Upper lobe of left lung (tissue), 6 donors: ENCODE measurements at regions not wholly inside any gene's neighbourhood (a gene's known extent, or its start where the extent isn't known, plus 50 kb on each side); places are given as distances from the start of the nearest gene placed in this dataset.

ENCODE experiments used
- ATAC-seq, 2 donors: fragments of 200-7000 bp; cut with Tn5 transposase; one replicate each; pipeline ENCODE4 v1.9.1; 2022; ENCODE audit warnings: mild to moderate bottlenecking in 2 of 2, moderate library complexity in 2 of 2; ENCODE audit not compliant: low FRiP score in 2 of 2
- DNase-seq, 2 donors: peaks; one replicate each; pipeline ENCODE4 v3.0.0-alpha.2; 2019 to 2020
- H3K27ac ChIP-seq, 4 donors: fragments of 200-600 bp; sonication (generic); one replicate each; pipeline ENCODE4 v1.5.1; 2016 to 2019
- H3K27me3 ChIP-seq, 4 donors: fragments of 200-600 bp; sonication (generic); one replicate each; pipeline ENCODE4 v1.5.1; 2017 to 2019
- H3K36me3 ChIP-seq, 4 donors: fragments of 200-600 bp; sonication (generic); one replicate each; pipeline ENCODE4 v1.5.1; 2016 to 2019
- H3K4me1 ChIP-seq, 4 donors: fragments of 200-600 bp; sonication (generic); one replicate each; pipeline ENCODE4 v1.5.1; 2018 to 2019
- H3K4me3 ChIP-seq, 4 donors: fragments of 200-600 bp; sonication (generic); one replicate each; pipeline ENCODE4 v1.5.1; 2017 to 2019; ENCODE audit warnings: mild to moderate bottlenecking in 2 of 4, moderate library complexity in 1 of 4
- H3K9me3 ChIP-seq, 4 donors: fragments of 200-600 bp; sonication (generic); one replicate each; pipeline ENCODE4 v1.5.1; 2018 to 2019
- EP300 ChIP-seq, 4 donors: sonication (generic); formaldehyde crosslinking; IDR thresholded peaks; one replicate each; pipeline ENCODE4 v1.5.1; 2017; ENCODE audit warnings: antibody characterized with exemption in 4 of 4, control low read depth in 2 of 4
- POLR2A ChIP-seq, 4 donors: fragments of 450-650 bp; IDR thresholded peaks; one replicate each; pipeline ENCODE4 v1.5.1; 2016 to 2017; ENCODE audit warnings: antibody characterized with exemption in 4 of 4, mild to moderate bottlenecking in 2 of 4
- POLR2AphosphoS5 ChIP-seq, 2 donors: sonication (generic); formaldehyde crosslinking; IDR thresholded peaks; one replicate each; pipeline ENCODE4 v1.5.1; 2017; ENCODE audit warnings: antibody characterized with exemption in 2 of 2
- WGBS, 2 donors: methylation state at CpG; one replicate each; pipeline ENCODE4 v1.1.5; 2017 to 2018; 5-methylcytosine and 5-hydroxymethylcytosine counted together
- TF ChIP-seq, protein P1 (sequence below), 6 experiments: fragments of 450-650 bp in 4 of 6; fragments of 200-600 bp in 2 of 6; sonication (generic) in 2 of 6; IDR thresholded peaks; one replicate each; pipeline ENCODE4 v1.5.1; 2016 to 2019; ENCODE audit warnings: antibody characterized with exemption in 6 of 6
- donor health status: DM: no; HTN: no; CAD: no; lungs with moderate emphysema.
- donor health status: DM: no; HTN: yes; CAD: no; lungs with severe emphysema.

- H3K27me3 ChIP-seq: no peaks in the 10 kb centered on the region
- no peaks in the 10 kb centered on the region for H3K4me1 ChIP-seq
- TF ChIP-seq POLR2AphosphoS5 (IDR thresholded peaks at IDR 0.05) (no peak), POLR2A (IDR thresholded peaks at IDR 0.05) (no peak), EP300 (IDR thresholded peaks at IDR 0.05) (no peak)
- TF ChIP-seq, protein P1, sequence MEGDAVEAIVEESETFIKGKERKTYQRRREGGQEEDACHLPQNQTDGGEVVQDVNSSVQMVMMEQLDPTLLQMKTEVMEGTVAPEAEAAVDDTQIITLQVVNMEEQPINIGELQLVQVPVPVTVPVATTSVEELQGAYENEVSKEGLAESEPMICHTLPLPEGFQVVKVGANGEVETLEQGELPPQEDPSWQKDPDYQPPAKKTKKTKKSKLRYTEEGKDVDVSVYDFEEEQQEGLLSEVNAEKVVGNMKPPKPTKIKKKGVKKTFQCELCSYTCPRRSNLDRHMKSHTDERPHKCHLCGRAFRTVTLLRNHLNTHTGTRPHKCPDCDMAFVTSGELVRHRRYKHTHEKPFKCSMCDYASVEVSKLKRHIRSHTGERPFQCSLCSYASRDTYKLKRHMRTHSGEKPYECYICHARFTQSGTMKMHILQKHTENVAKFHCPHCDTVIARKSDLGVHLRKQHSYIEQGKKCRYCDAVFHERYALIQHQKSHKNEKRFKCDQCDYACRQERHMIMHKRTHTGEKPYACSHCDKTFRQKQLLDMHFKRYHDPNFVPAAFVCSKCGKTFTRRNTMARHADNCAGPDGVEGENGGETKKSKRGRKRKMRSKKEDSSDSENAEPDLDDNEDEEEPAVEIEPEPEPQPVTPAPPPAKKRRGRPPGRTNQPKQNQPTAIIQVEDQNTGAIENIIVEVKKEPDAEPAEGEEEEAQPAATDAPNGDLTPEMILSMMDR (IDR thresholded peaks at IDR 0.05): no peak
- WGBS, 2 donors: 57 to 63% methylated on average over 2 of the region's 2 CpGs
- H3K27ac ChIP-seq: no peak overlapping the region
- H3K9me3 ChIP-seq: no peaks in the 10 kb centered on the region
- no peaks in the 10 kb centered on the region for H3K36me3 ChIP-seq
- ATAC-seq: no peak
- no peak for DNase-seq
- H3K4me3 ChIP-seq: no peak overlapping the region
These were observed 152.1 kb upstream of the SLC24A2 start for GRCh38 chr9:19940811-19941535.

DNA sequence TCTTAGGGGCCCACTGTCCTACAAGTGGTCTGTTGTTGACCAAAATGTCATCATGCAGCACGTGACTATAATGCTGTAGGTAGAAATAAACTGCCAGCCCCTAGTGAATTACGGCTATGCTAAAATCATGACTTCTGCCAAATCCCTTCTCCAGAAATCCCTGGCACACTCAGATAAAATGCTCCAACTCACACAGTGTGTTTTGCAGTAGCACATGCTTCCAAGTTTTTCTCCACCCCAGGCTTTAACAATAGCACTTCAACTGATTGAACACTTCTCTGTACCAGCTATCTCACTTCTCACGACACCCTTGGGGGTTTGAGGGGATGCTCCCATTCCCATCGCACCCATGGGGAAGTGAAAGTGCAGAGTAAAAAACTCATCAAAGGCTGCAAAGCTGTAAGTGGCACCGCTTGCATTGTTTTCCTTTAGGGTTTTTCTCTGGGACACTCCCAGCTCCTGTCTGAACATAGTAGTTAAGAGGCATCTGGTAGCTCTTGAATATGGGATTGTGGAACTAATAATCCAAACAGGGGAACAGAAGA lies 151.0 kb upstream of the SLC24A2 start:
- Histone ChIP-seq H3K9me3 (no peaks in the 10 kb centered on the region), H3K27me3 (no peaks in the 10 kb centered on the region), H3K27ac (no peak overlapping the region), H3K4me1 (peaks cover 0 to 3% (median 1%) of the 10 kb centered on the region in 4 donors), H3K36me3 (no peaks in the 10 kb centered on the region), H3K4me3 (no peak overlapping the region)
- ATAC-seq (no peak), DNase-seq (no peak)
- TF ChIP-seq POLR2A (IDR thresholded peaks at IDR 0.05) (no peak), EP300 (IDR thresholded peaks at IDR 0.05) (no peak), POLR2AphosphoS5 (IDR thresholded peaks at IDR 0.05) (no peak)
- TF ChIP-seq, protein P1 (IDR thresholded peaks at IDR 0.05): no peak
- whole genome bisulfite sequencing, 2 donors: 67 to 83% methylated on average over 5 of the region's 5 CpGs

GRCh38 chr9:19938990-19939733 lies 150.3 kb upstream of the SLC24A2 start:
- Histone ChIP-seq H3K9me3 (no peaks in the 10 kb centered on the region), H3K36me3 (no peaks in the 10 kb centered on the region), H3K4me3 (no peak overlapping the region), H3K27ac (no peak overlapping the region), H3K4me1 (peaks cover 0 to 10% (median 6%) of the 10 kb centered on the region in 4 donors), H3K27me3 (no peaks in the 10 kb centered on the region)
- DNase-seq (no peak), ATAC-seq (no peak)
- no peak for TF ChIP-seq POLR2AphosphoS5 (IDR thresholded peaks at IDR 0.05)
- no peak for TF ChIP-seq POLR2A (IDR thresholded peaks at IDR 0.05)
- TF ChIP-seq EP300 (IDR thresholded peaks at IDR 0.05): no peak
- TF ChIP-seq, protein P1 (IDR thresholded peaks at IDR 0.05): no peak
- WGBS, 2 donors: 89 to 91% methylated on average over 6 of the region's 6 CpGs

- Histone ChIP-seq H3K36me3 (no peaks in the 10 kb centered on the region), H3K27me3 (no peaks in the 10 kb centered on the region), H3K4me3 (no peak overlapping the region), H3K4me1 (peaks cover 0 to 11% (median 8%) of the 10 kb centered on the region in 4 donors), H3K27ac (no peak overlapping the region), H3K9me3 (no peaks in the 10 kb centered on the region)
- TF ChIP-seq POLR2A (IDR thresholded peaks at IDR 0.05): no peak
- WGBS, 2 donors: 86 to 92% methylated on average over 1 of the region's 1 CpG
- ATAC-seq: no peak
- no peak for DNase-seq
These were observed 148.3 kb upstream of the SLC24A2 start for GRCh38 chr9:19937121-19937520.

DNA sequence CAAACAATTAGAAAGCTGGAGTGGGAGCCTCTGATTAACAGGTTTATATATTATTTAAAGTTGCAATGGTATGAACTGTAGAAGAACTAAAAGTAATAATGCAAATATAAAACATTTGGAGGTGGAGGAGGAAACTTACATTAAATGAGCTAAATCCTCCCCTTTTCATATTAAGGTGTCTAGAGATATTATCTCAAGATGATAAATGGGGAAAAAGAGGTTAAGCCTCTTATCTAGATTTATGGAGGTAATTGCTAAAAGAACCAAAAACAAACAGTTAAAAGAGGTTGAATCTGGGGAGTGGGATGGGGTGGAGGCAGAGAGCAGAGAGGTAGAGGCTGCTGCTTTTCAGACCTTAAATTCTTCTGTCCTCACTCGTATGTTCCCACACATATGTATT lies 147.8 kb upstream of the SLC24A2 start:
- DNase-seq (no peak), ATAC-seq (no peak)
- H3K27me3 ChIP-seq: no peaks in the 10 kb centered on the region
- H3K4me1 ChIP-seq: peaks cover 0 to 11% (median 8%) of the 10 kb centered on the region in 4 donors
- H3K27ac ChIP-seq: no peak overlapping the region
- no peaks in the 10 kb centered on the region for H3K36me3 ChIP-seq
- H3K9me3 ChIP-seq: no peaks in the 10 kb centered on the region
- no peak for TF ChIP-seq POLR2A (IDR thresholded peaks at IDR 0.05)
- TF ChIP-seq EP300 (IDR thresholded peaks at IDR 0.05): no peak
- TF ChIP-seq, protein P1 (IDR thresholded peaks at IDR 0.05): no peak
- TF ChIP-seq POLR2AphosphoS5 (IDR thresholded peaks at IDR 0.05): no peak
- H3K4me3 ChIP-seq: no peak overlapping the region
- WGBS, 2 donors: 0 to 85% methylated on average over 1 of the region's 1 CpG
